ENCODE measurements at regions not wholly inside any gene's neighbourhood (a gene's known extent, or its start where the extent isn't known, plus 50 kb on each side); places are given as distances from the start of the nearest gene placed in this dataset.

GRCh38 chr1:234540404-234540762 is 61.4 kb upstream of the TARBP1 start:
- TF ChIP-seq CTCF (IDR thresholded peaks at IDR 0.05) (no peak), EP300 (IDR thresholded peaks at IDR 0.05) (no peak), POLR2A (IDR thresholded peaks at IDR 0.05) (no peak), POLR2AphosphoS5 (IDR thresholded peaks at IDR 0.05) (no peak)

Data from upper lobe of left lung (tissue), 4 donors.